Endothelial cell (in vitro differentiated cells): ENCODE measurements at regions not wholly inside any gene's neighbourhood (a gene's known extent, or its start where the extent isn't known, plus 50 kb on each side); places are given as distances from the start of the nearest gene placed in this dataset.
A peak's percentile ranks its signal among the peaks of the same experiment; 100 is the strongest.

Experiments used
- DNase-seq: peaks from one replicate; pipeline ENCODE4 v3.0.0; 2021; ENCODE audit warnings: low spot score
- H3K27ac Mint-ChIP-seq: one replicate; pipeline ENCODE4 v1.8.0; 2021; ENCODE audit warnings: mixed read lengths, inconsistent platforms; ENCODE audit not compliant: unreplicated experiment
- H3K27me3 Mint-ChIP-seq: one replicate; pipeline ENCODE4 v1.8.0; 2021; ENCODE audit warnings: mild to moderate bottlenecking, moderate library complexity, mixed read lengths, inconsistent platforms; ENCODE audit not compliant: unreplicated experiment
- H3K36me3 Mint-ChIP-seq: one replicate; pipeline ENCODE4 v1.8.0; 2021; ENCODE audit warnings: mild to moderate bottlenecking, low read depth, mixed read lengths, inconsistent platforms; ENCODE audit not compliant: unreplicated experiment
- H3K4me1 Mint-ChIP-seq: one replicate; pipeline ENCODE4 v1.8.0; 2021; ENCODE audit warnings: mild to moderate bottlenecking, mixed read lengths, inconsistent platforms; ENCODE audit not compliant: unreplicated experiment
- H3K4me3 Mint-ChIP-seq: one replicate; pipeline ENCODE4 v1.8.0; 2021; ENCODE audit warnings: mild to moderate bottlenecking, mixed read lengths, inconsistent platforms; ENCODE audit not compliant: unreplicated experiment
- H3K9me3 Mint-ChIP-seq: one replicate; pipeline ENCODE4 v1.8.0; 2021; ENCODE audit warnings: mixed read lengths, inconsistent platforms; ENCODE audit not compliant: unreplicated experiment
- TF ChIP-seq, protein P1 (sequence below): fragments of 200-600 bp; sonication (generic); IDR thresholded peaks from one replicate; pipeline ENCODE4 v1.5.0; 2021; ENCODE audit warnings: antibody characterized with exemption; ENCODE audit not compliant: unreplicated experiment

DNA sequence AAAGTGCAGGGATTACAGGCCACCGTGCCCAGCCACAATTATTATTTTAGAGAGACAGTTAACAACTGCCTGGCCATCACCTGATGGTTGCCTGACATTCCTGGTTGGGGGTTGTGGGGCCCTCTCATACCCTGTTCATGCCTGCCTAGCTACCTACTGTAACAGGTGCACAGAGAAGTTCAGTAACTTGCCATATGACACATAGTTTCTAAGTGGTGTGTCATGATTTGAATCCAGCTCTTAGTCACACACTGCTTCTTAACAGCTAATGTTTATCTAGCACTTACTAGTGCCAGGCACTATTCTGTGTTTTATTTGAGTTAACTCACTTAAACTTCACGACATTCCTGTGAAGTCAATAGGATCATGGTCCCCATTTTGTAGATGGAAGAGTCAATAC lies 122.7 kb upstream of the JADE1 start:
- peaks cover 13% of the 10 kb centered on the region for H3K4me1 Mint-ChIP-seq
- no peaks in the 10 kb centered on the region for H3K9me3 Mint-ChIP-seq
- peaks cover 4% of the 10 kb centered on the region for H3K27me3 Mint-ChIP-seq
- DNase-seq: no peak
- H3K36me3 Mint-ChIP-seq: no peaks in the 10 kb centered on the region
- H3K4me3 Mint-ChIP-seq: no peak overlapping the region
- TF ChIP-seq, protein P1, sequence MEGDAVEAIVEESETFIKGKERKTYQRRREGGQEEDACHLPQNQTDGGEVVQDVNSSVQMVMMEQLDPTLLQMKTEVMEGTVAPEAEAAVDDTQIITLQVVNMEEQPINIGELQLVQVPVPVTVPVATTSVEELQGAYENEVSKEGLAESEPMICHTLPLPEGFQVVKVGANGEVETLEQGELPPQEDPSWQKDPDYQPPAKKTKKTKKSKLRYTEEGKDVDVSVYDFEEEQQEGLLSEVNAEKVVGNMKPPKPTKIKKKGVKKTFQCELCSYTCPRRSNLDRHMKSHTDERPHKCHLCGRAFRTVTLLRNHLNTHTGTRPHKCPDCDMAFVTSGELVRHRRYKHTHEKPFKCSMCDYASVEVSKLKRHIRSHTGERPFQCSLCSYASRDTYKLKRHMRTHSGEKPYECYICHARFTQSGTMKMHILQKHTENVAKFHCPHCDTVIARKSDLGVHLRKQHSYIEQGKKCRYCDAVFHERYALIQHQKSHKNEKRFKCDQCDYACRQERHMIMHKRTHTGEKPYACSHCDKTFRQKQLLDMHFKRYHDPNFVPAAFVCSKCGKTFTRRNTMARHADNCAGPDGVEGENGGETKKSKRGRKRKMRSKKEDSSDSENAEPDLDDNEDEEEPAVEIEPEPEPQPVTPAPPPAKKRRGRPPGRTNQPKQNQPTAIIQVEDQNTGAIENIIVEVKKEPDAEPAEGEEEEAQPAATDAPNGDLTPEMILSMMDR: no peak
- no peak overlapping the region for H3K27ac Mint-ChIP-seq

DNA sequence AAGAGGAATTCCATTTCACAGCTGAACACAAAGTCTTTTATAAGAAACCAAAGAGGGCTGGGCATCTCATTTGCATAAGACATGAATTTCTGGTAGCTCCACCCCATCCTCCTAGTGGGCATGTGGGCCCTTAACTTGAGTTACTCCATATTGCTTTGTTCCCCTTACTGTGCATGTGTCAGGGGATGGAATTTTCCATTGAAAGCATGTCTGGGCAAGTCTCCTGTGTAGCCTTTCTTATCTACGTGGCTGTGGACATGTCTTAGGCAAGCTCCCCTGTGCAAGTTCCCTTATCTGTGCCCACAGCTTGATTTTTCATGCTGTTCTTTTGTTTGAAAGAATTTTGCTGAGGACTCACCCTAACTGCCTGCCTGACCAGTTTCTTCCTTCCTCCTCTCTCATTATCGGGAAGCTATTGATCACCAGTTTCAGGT lies 123.5 kb upstream of the JADE1 start:
- H3K9me3 Mint-ChIP-seq: no peaks in the 10 kb centered on the region
- peaks cover 13% of the 10 kb centered on the region for H3K4me1 Mint-ChIP-seq
- H3K36me3 Mint-ChIP-seq: no peaks in the 10 kb centered on the region
- TF ChIP-seq, protein P1: no peak
- DNase-seq: no peak
- peaks cover 4% of the 10 kb centered on the region for H3K27me3 Mint-ChIP-seq
- H3K27ac Mint-ChIP-seq: peak overlapping the region; percentile 13
- no peak overlapping the region for H3K4me3 Mint-ChIP-seq

DNA sequence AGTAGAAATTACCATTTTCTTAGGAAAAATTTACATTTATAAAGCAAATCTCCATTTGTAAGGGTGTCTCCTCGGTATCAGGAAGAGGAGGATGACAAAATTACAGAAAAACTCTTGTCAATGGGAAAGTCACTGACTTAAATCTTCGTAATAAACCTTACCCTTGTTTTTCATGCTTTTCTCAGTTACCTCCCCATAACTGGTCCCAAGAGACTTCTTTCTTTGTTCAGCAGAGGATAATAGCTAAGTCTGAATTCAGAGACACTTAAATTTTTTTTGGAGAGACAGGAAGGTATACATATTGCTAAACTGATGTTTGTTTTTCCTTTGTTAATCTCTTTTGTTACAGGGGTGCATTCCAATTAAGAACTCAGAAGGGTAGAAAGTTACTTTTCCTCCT lies 125.5 kb upstream of the JADE1 start:
- TF ChIP-seq, protein P1: no peak
- no peak for DNase-seq
- no peaks in the 10 kb centered on the region for H3K9me3 Mint-ChIP-seq
- H3K27me3 Mint-ChIP-seq: peaks cover 4% of the 10 kb centered on the region
- H3K4me1 Mint-ChIP-seq: peaks cover 13% of the 10 kb centered on the region
- no peaks in the 10 kb centered on the region for H3K36me3 Mint-ChIP-seq
- H3K27ac Mint-ChIP-seq: no peak overlapping the region
- H3K4me3 Mint-ChIP-seq: no peak overlapping the region

DNA sequence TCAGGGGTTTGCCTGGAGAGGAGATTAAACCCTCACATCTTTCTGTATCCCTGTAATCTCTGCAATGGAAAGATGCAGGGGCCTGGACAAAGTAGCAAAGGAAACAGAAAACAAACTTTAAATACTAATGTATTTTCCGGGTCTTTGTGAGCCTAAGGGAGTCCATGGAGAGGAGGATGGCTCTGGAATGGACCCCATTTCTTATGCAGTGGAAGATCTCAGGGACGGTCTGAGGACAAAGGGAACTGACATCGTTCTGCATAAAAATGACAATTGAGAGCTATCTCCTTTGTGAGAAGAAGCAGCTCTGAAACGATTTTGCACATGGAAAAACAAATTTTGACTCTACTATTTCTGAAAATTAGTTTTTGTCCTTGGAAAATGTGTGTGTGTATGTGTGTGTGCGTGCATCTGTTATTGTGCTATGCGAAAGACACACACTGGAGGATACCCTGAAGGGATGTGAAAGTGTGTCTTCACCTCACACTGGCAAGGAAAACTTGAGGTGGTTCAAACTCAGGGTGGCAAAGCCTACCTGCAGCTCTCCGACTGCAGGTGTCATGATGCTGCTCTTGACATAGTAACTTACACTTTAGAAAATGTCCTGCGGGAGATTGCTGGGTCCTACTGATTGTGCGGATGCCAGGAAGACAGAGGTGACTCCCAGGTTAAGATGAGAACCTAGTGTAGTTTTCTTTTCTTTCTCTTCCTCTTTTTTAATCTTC lies 126.4 kb upstream of the JADE1 start:
- TF ChIP-seq, protein P1: no peak
- Mint-ChIP-seq H3K4me3 (no peak overlapping the region), H3K27ac (no peak overlapping the region), H3K9me3 (no peaks in the 10 kb centered on the region), H3K27me3 (peaks cover 4% of the 10 kb centered on the region), H3K36me3 (no peaks in the 10 kb centered on the region), H3K4me1 (peaks cover 13% of the 10 kb centered on the region)
- no peak for DNase-seq

DNA sequence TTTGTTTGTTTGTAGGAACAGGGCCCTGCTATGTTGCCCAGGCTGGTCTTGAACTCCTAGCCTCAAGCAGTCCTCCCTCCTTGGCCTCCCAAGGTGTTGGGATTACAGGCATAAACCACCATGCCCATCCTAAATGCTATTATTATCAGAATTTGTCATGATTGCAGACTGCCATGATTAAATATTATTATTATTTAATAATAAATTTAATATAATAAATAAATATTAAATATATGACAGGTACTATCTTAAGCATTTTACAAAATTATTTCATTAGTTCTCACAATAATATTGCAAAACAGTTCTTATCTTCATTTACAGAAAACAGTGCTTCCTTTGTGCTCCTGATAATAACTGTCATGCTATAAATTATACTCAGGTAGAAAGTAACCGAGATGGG lies 133.4 kb upstream of the JADE1 start:
- Mint-ChIP-seq H3K9me3 (no peaks in the 10 kb centered on the region), H3K4me3 (no peak overlapping the region), H3K36me3 (no peaks in the 10 kb centered on the region), H3K27me3 (no peaks in the 10 kb centered on the region), H3K4me1 (no peaks in the 10 kb centered on the region), H3K27ac (no peak overlapping the region)
- TF ChIP-seq, protein P1: no peak
- no peak for DNase-seq
